Activated naive CD8-positive, alpha-beta T cell treated with anti-CD3 and anti-CD28 coated beads for 36 hours (primary cell): ENCODE measurements at regions not wholly inside any gene's neighbourhood (a gene's known extent, or its start where the extent isn't known, plus 50 kb on each side); places are given as distances from the start of the nearest gene placed in this dataset.

Experiments used
- DNase-seq: peaks from one replicate; pipeline ENCODE4 v3.0.0; 2021
- H3K27ac Mint-ChIP-seq: one replicate; pipeline ENCODE4 v1.8.0; 2022; ENCODE audit warnings: mild to moderate bottlenecking, moderate library complexity, mixed read lengths
- H3K27me3 Mint-ChIP-seq: one replicate; pipeline ENCODE4 v1.8.0; 2022; ENCODE audit warnings: mild to moderate bottlenecking, mixed read lengths
- H3K36me3 Mint-ChIP-seq: one replicate; pipeline ENCODE4 v1.8.0; 2021; ENCODE audit warnings: mild to moderate bottlenecking, mixed read lengths
- H3K4me1 Mint-ChIP-seq: one replicate; pipeline ENCODE4 v1.8.0; 2021; ENCODE audit warnings: mixed read lengths
- H3K4me3 Mint-ChIP-seq: one replicate; pipeline ENCODE4 v1.8.0; 2022; ENCODE audit warnings: mild to moderate bottlenecking, moderate library complexity, mixed read lengths
- H3K9me3 Mint-ChIP-seq: one replicate; pipeline ENCODE4 v1.8.0; 2022; ENCODE audit warnings: mixed read lengths

- Mint-ChIP-seq H3K9me3 (peaks cover 4% of the 10 kb centered on the region), H3K27me3 (peaks cover 42% of the 10 kb centered on the region)
Measured at GRCh38 chr14:56461276-56462275, 118.0 kb upstream of the TMEM260 start.

GRCh38 chr14:56463271-56463890 is 116.2 kb upstream of the TMEM260 start:
- Mint-ChIP-seq H3K4me3 (no peak overlapping the region), H3K9me3 (peaks cover 2% of the 10 kb centered on the region), H3K27me3 (peaks cover 37% of the 10 kb centered on the region), H3K4me1 (no peaks in the 10 kb centered on the region), H3K36me3 (no peaks in the 10 kb centered on the region), H3K27ac (no peak overlapping the region)
- DNase-seq: no peak

More at GRCh38 chr14:56461276-56462275, 118.0 kb upstream of the TMEM260 start:
- Mint-ChIP-seq H3K4me1 (no peaks in the 10 kb centered on the region), H3K36me3 (no peaks in the 10 kb centered on the region), H3K4me3 (no peak overlapping the region), H3K27ac (no peak overlapping the region)
- no peak for DNase-seq

GRCh38 chr14:56471056-56471455 is 108.5 kb upstream of the TMEM260 start:
- H3K36me3 Mint-ChIP-seq: no peaks in the 10 kb centered on the region
- H3K9me3 Mint-ChIP-seq: no peaks in the 10 kb centered on the region
- no peak overlapping the region for H3K27ac Mint-ChIP-seq
- no peaks in the 10 kb centered on the region for H3K4me1 Mint-ChIP-seq
- no peak overlapping the region for H3K4me3 Mint-ChIP-seq
- peaks cover 18% of the 10 kb centered on the region for H3K27me3 Mint-ChIP-seq
- no peak for DNase-seq

GRCh38 chr14:56474419-56475022 is 105.1 kb upstream of the TMEM260 start:
- H3K4me1 Mint-ChIP-seq: no peaks in the 10 kb centered on the region
- no peak overlapping the region for H3K4me3 Mint-ChIP-seq
- H3K27ac Mint-ChIP-seq: no peak overlapping the region
- H3K9me3 Mint-ChIP-seq: no peaks in the 10 kb centered on the region
- peaks cover 4% of the 10 kb centered on the region for H3K27me3 Mint-ChIP-seq
- DNase-seq: no peak
- H3K36me3 Mint-ChIP-seq: no peaks in the 10 kb centered on the region

- Mint-ChIP-seq H3K4me3 (no peak overlapping the region), H3K27me3 (peaks cover 5% of the 10 kb centered on the region), H3K9me3 (no peaks in the 10 kb centered on the region), H3K4me1 (no peaks in the 10 kb centered on the region), H3K36me3 (no peaks in the 10 kb centered on the region), H3K27ac (no peak overlapping the region)
- DNase-seq: no peak
Measured at GRCh38 chr14:56482310-56482911, 97.2 kb upstream of the TMEM260 start.

- Mint-ChIP-seq H3K9me3 (no peaks in the 10 kb centered on the region), H3K27me3 (no peaks in the 10 kb centered on the region), H3K4me3 (no peak overlapping the region)
Measured at GRCh38 chr14:56487090-56487667, 92.4 kb upstream of the TMEM260 start.

GRCh38 chr14:56487761-56488160 is 91.8 kb upstream of the TMEM260 start:
- H3K4me3 Mint-ChIP-seq: no peak overlapping the region
- no peak for DNase-seq
- no peaks in the 10 kb centered on the region for H3K27me3 Mint-ChIP-seq
- H3K4me1 Mint-ChIP-seq: peaks cover 10% of the 10 kb centered on the region
- no peaks in the 10 kb centered on the region for H3K9me3 Mint-ChIP-seq
- no peak overlapping the region for H3K27ac Mint-ChIP-seq
- H3K36me3 Mint-ChIP-seq: no peaks in the 10 kb centered on the region

More at GRCh38 chr14:56487090-56487667, 92.4 kb upstream of the TMEM260 start:
- Mint-ChIP-seq H3K4me1 (peaks cover 10% of the 10 kb centered on the region), H3K36me3 (no peaks in the 10 kb centered on the region), H3K27ac (no peak overlapping the region)
- DNase-seq: no peak

- Mint-ChIP-seq H3K27me3 (no peaks in the 10 kb centered on the region), H3K9me3 (no peaks in the 10 kb centered on the region), H3K27ac (no peak overlapping the region), H3K4me1 (peaks cover 10% of the 10 kb centered on the region), H3K4me3 (no peak overlapping the region), H3K36me3 (no peaks in the 10 kb centered on the region)
- no peak for DNase-seq
Measured at GRCh38 chr14:56488306-56488705, 91.3 kb upstream of the TMEM260 start.

GRCh38 chr14:56490379-56490778 is 89.2 kb upstream of the TMEM260 start:
- Mint-ChIP-seq H3K4me3 (no peak overlapping the region), H3K27ac (no peak overlapping the region), H3K36me3 (no peaks in the 10 kb centered on the region), H3K9me3 (no peaks in the 10 kb centered on the region), H3K4me1 (peaks cover 10% of the 10 kb centered on the region), H3K27me3 (no peaks in the 10 kb centered on the region)
- no peak for DNase-seq

GRCh38 chr14:56491299-56492285 is 88.0 kb upstream of the TMEM260 start:
- Mint-ChIP-seq H3K36me3 (no peaks in the 10 kb centered on the region), H3K27me3 (no peaks in the 10 kb centered on the region), H3K9me3 (no peaks in the 10 kb centered on the region), H3K4me1 (peaks cover 10% of the 10 kb centered on the region), H3K4me3 (no peak overlapping the region), H3K27ac (no peak overlapping the region)
- peak; percentile 3 for DNase-seq

- no peaks in the 10 kb centered on the region for H3K36me3 Mint-ChIP-seq
- H3K27ac Mint-ChIP-seq: no peak overlapping the region
- no peaks in the 10 kb centered on the region for H3K27me3 Mint-ChIP-seq
- DNase-seq: no peak
- no peak overlapping the region for H3K4me3 Mint-ChIP-seq
- H3K4me1 Mint-ChIP-seq: peaks cover 10% of the 10 kb centered on the region
- no peaks in the 10 kb centered on the region for H3K9me3 Mint-ChIP-seq
Measured at GRCh38 chr14:56494167-56494566, 85.4 kb upstream of the TMEM260 start.

- no peaks in the 10 kb centered on the region for H3K9me3 Mint-ChIP-seq
- H3K4me3 Mint-ChIP-seq: no peak overlapping the region
- H3K27me3 Mint-ChIP-seq: peaks cover 13% of the 10 kb centered on the region
Measured at GRCh38 chr14:56498112-56498511, 81.5 kb upstream of the TMEM260 start.

GRCh38 chr14:56501909-56502530 is 77.6 kb upstream of the TMEM260 start:
- no peak overlapping the region for H3K4me3 Mint-ChIP-seq
- DNase-seq: no peak
- H3K27me3 Mint-ChIP-seq: peaks cover 24% of the 10 kb centered on the region

More at GRCh38 chr14:56498112-56498511, 81.5 kb upstream of the TMEM260 start:
- H3K36me3 Mint-ChIP-seq: no peaks in the 10 kb centered on the region
- peaks cover 4% of the 10 kb centered on the region for H3K4me1 Mint-ChIP-seq
- H3K27ac Mint-ChIP-seq: no peak overlapping the region
- DNase-seq: no peak

More at GRCh38 chr14:56501909-56502530, 77.6 kb upstream of the TMEM260 start:
- peaks cover 4% of the 10 kb centered on the region for H3K4me1 Mint-ChIP-seq
- H3K27ac Mint-ChIP-seq: no peak overlapping the region
- H3K36me3 Mint-ChIP-seq: no peaks in the 10 kb centered on the region
- H3K9me3 Mint-ChIP-seq: no peaks in the 10 kb centered on the region
